ENCODE measurements at regions not wholly inside any gene's neighbourhood (a gene's known extent, or its start where the extent isn't known, plus 50 kb on each side); places are given as distances from the start of the nearest gene placed in this dataset.

DNA sequence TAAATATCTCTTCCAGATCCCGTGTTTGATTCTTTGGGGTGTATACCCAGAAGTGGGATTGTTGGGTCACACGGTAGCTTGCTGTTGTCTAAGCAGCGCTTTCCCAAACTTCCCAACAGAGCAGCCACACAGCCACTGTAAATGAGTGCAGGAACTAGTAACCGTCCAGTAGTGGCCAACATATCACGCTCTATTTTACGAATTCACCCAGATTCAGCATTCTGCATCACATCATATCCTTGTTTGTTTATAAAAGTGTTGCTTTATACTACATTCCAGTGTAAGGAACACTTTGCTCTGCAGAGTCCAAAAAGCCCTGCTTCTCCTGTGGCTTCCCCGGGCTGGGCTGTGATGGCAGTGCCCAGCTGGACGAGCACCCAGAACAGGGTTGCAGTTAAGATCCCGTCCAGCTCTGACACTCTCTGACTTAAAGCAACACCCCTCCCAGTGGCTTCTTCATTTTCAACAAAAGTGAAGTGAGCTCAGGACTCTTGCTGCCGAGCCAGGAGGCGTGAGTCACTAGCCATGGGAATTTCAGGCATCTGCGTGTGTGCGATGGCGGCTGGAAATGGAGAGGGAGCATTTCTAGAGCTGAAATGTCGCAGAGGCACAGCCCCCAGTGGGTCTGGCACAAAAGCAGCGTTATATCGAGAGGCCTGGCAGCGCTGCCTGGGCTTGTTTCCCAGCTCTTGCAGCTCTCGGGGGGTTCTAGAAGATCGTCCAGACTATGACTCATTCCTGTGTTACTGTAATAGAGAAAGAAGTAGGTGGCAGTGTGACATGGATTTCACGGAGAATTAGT lies 216.3 kb upstream of the ECI2 start:
- intact Hi-C loops (cut with DNase I) = loop anchor here in 4 of 10 donors (2.0 to 10.0 kb wide), 5 partner anchors 31 to 263 kb away; no protein-coding TSS in a partner anchor
- H3K4me3 ChIP-seq = peak overlapping the region in 8 of 10 donors; percentile 6 to 42 (median 25)
- WGBS, 2 donors = 22 to 28% methylated on average over 21 of the region's 21 CpGs
- H3K36me3 ChIP-seq = no peaks in the 10 kb centered on the region
- H3K4me1 ChIP-seq = peaks cover 0 to 50% (median 29%) of the 10 kb centered on the region in 9 donors
- H3K27ac ChIP-seq = peak overlapping the region; percentile 3 to 87 (median 84)
- H3K9me3 ChIP-seq = no peaks in the 10 kb centered on the region
- peak; percentile 62 to 85 (median 70) for ATAC-seq
- peak; percentile 75 to 80 for DNase-seq
- TF ChIP-seq, protein P1, sequence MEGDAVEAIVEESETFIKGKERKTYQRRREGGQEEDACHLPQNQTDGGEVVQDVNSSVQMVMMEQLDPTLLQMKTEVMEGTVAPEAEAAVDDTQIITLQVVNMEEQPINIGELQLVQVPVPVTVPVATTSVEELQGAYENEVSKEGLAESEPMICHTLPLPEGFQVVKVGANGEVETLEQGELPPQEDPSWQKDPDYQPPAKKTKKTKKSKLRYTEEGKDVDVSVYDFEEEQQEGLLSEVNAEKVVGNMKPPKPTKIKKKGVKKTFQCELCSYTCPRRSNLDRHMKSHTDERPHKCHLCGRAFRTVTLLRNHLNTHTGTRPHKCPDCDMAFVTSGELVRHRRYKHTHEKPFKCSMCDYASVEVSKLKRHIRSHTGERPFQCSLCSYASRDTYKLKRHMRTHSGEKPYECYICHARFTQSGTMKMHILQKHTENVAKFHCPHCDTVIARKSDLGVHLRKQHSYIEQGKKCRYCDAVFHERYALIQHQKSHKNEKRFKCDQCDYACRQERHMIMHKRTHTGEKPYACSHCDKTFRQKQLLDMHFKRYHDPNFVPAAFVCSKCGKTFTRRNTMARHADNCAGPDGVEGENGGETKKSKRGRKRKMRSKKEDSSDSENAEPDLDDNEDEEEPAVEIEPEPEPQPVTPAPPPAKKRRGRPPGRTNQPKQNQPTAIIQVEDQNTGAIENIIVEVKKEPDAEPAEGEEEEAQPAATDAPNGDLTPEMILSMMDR (IDR thresholded peaks at IDR 0.05) = peak in 3 of 9 donors; percentile 32 to 36 (median 34)
- H3K27me3 ChIP-seq = no peaks in the 10 kb centered on the region

DNA sequence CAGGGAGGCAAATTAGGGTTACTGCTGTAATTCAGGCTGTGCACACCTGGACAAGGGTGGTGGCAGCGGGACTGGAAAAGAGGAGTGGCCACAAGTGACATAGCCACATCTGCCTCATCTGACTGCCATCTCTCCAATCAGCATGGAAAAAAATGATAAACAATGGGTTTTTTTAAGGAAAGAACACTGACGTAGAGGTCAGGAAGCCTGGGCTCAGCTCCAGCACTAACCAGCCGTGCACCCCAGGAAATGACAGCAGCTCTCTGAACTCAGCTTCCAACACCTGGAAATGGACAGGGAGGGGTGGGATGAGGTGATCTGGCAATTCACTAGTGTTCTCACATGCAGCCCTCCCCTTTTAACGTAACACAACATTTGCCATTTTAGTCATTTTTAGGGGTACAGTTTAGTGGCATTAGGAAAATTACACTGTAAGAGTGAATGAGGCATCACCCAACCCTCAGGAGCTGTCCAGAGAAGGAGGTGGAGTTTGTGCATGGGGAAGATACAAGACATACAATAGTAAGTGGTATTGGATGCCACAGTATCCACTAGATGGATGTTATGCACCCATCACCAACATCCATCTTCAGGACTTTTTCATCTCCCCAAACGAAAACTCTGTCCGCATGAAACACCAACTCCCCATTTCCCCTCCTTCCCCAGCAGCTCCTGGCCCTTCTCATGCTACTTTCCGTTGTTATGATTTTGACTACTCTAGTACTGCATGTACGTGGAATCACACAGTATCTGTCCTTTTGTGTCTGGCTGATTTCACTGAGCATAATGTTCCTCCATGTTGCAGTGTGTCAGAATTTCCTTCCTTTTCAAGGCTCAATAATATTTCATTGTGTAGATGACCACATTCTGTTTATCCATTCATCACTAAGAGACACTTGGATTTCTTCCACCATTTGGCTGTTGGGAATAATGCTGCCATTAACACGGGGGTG lies 215.5 kb upstream of the ECI2 start:
- Histone ChIP-seq H3K9me3 (no peaks in the 10 kb centered on the region), H3K27ac (peak overlapping the region in 9 of 10 donors; percentile 43 to 87 (median 84)), H3K4me1 (peaks cover 0 to 50% (median 29%) of the 10 kb centered on the region in 9 donors), H3K36me3 (no peaks in the 10 kb centered on the region), H3K27me3 (no peaks in the 10 kb centered on the region), H3K4me3 (no peak overlapping the region)
- WGBS, 2 donors = 54 to 62% methylated on average over 9 of the region's 9 CpGs
- ATAC-seq (peak; percentile 14 to 78 (median 61)), DNase-seq (peak; percentile 34 to 81)
- intact Hi-C loops (cut with DNase I) = loop anchor here in 4 of 10 donors (2.0 to 10.0 kb wide), 5 partner anchors 30 to 264 kb away; no protein-coding TSS in a partner anchor
- TF ChIP-seq, protein P1 (IDR thresholded peaks at IDR 0.05) = no peak

DNA sequence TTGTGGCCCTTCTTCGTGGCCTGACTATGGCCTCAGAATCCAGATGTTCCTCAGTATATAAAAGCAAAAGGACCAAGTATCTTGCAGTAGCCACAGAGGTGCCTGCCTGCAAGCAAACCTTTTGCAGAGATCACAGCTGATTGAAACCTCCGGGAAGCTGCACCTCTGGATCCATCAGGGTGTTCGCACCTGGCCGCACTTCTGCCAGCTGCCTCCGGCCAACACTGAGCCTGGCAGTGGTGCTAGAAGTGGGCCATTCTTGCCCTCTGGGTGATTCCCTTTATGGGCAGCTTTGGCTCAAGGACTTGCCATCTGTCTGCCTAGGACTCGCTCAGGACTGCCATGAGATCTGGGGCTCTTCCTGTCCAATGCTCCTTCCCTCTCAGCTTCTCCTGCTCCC lies 214.6 kb upstream of the ECI2 start:
- H3K27me3 ChIP-seq = no peaks in the 10 kb centered on the region
- ATAC-seq (no peak), DNase-seq (no peak)
- H3K4me3 ChIP-seq = no peak overlapping the region
- H3K36me3 ChIP-seq = no peaks in the 10 kb centered on the region
- no peaks in the 10 kb centered on the region for H3K9me3 ChIP-seq
- H3K4me1 ChIP-seq = peaks cover 0 to 50% (median 29%) of the 10 kb centered on the region in 9 donors
- intact Hi-C loops (cut with DNase I) = loop anchor here in 5 of 10 donors (2.0 to 10.0 kb wide), 7 partner anchors 29 to 425 kb away; partner anchors contain the start of gene CDYL (in 1 of the 5)
- 95% methylated on average over 6 of the region's 6 CpGs for WGBS, 2 donors
- H3K27ac ChIP-seq = peak overlapping the region in 4 of 10 donors; percentile 22 to 49 (median 26)
- TF ChIP-seq, protein P1 (IDR thresholded peaks at IDR 0.05) = no peak

DNA sequence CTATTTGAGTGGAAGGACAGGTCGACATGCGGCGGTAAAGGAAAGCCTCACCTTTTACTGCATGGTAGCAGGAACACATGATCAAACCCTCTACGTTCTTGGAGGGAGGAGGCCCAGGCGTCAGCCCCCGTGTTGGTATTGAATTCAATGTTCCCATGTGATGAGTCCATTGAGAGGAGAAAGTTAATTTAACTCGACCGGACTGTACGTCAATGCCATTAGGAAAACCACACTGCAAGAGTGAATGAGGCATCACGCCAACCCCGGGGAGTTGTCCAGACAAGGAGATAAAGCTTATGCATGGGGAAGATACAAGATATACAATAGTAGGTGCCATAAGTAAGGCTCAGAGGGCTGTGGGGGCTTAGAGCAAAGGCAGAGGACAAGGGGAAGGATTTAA lies 213.9 kb upstream of the ECI2 start:
- Histone ChIP-seq H3K4me1 (peaks cover 0 to 54% (median 32%) of the 10 kb centered on the region in 9 donors), H3K27ac (no peak overlapping the region), H3K4me3 (no peak overlapping the region), H3K9me3 (no peaks in the 10 kb centered on the region), H3K36me3 (no peaks in the 10 kb centered on the region), H3K27me3 (no peaks in the 10 kb centered on the region)
- intact Hi-C loops (cut with DNase I) = loop anchor here in 1 of 10 donors (10.0 kb wide), 2 partner anchors 255 to 425 kb away; partner anchors contain the start of gene CDYL
- TF ChIP-seq, protein P1 (IDR thresholded peaks at IDR 0.05) = no peak
- WGBS, 2 donors = 87 to 92% methylated on average over 11 of the region's 11 CpGs
- ATAC-seq (no peak), DNase-seq (no peak)

Measured in heart right ventricle (tissue), 16 donors.